ENCODE measurements at regions not wholly inside any gene's neighbourhood (a gene's known extent, or its start where the extent isn't known, plus 50 kb on each side); places are given as distances from the start of the nearest gene placed in this dataset.

DNA sequence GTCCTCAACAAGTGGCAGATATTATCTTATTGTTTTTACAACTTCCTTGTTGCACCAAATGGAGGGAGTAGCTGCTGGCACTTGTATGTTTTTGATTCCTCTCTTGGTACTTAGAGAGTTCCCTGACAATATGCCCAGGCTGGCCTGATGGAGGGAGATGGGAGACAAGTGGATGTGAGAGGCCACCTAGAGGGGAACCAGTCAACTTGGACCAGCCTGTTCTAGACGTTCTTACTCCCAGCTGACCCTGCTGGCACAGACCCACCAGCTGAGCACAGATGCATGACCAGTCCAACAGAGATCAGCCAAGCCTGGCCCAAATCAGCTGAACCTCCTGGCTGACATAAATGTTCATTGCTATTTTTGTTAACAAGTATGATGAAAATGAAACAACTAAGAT lies 60.9 kb upstream of the GDNF start:
- DNase-seq: no peak

DNA sequence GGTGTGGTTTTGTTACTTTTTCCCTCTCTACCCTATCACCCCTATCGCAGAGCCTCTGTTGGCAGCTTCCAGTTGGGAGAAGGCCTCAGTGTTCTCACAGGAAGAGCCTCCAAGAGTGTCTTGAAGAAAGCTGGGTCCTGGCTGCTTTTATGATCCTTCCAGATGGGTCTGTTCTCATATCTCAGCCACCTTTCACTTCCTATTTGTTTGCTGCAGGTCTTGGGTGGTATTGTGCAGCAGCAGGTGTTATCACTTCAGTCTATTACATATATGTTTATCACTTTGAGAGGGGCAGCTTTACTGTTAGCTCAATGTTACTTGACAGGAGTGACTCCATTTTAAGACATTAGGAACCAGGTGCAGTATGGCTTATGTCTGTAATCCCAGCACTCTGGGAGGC lies 59.2 kb upstream of the GDNF start:
- DNase-seq: no peak

DNA sequence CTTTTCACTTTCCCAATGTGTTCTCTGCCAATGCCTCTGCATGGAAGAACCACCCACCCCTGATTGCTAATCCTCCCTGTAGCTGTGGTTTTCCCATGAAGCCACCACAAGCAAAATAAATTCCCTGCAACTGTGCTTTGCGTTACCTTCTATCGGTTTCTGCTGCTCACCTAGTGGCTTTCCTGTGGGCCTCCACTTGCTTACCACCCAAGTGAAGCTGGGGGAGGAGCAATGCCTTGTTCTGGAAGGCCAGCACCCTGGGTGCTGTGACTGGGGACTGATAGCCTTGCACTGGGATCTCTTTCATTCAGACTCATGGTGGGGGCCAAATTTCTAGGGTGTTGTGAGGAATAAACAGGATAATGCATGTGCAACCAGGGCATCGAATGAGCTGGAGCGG lies 56.3 kb upstream of the GDNF start:
- DNase-seq: no peak

- DNase-seq: no peak
These were observed 53.7 kb upstream of the GDNF start for GRCh38 chr5:37893434-37894134.

- no peak for DNase-seq
These were observed 52.7 kb upstream of the GDNF start for GRCh38 chr5:37892586-37892985.

DNA sequence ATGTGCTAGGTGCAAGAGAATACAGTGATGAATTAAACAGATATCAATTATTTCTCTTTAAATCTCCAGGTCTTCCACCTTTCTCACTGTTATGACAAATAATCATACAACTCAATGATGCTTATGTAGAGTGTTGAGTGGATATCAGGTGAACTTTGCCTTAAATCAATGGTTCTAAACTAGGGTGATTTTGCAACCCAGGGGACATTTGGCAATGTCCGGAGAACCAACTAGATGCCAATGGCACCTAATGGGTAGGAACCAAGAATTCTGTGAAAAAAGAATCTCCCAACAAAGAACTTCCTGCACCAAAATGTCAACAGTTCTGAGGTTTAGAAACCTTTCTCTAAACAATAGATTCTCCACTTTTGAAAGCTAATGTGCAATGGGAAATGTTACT lies 52.0 kb upstream of the GDNF start:
- DNase-seq: no peak

DNA sequence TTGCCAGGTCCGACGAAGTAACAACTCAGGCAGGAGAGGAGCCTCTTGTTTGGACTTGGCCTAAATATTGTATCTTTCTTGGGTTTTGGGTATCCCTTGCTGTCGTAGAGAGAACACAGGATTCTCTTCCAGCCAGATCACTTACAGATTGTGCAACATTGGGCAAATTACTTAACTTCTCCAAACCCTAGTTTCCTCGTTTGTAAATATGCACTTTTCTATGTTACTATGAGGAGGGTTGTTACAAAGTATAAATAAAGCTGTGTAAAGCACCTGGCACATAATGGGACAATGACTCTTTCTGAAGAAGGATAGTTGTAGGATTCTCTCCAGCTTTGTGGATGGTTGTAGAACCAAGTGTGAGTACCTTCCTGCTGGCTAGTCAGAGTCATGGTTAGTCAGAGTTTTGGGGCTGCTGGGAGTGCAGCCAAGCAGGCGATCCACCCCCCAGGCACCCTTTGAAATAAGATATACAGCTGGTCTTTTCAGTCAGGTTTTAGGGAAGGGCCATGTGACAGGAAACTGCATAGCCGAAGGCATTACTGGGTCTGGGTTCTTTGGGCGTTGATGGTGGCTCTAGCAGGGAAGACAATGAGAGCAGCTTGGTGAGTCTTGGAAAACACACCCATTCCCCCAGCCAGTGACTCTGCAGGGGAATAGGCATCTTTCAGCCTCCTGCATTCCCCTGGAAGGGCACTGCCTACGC lies 49.9 kb upstream of the GDNF start:
- DNase-seq: no peak

Data from central memory CD4-positive, alpha-beta T cell (primary cell).